K562 (cell line): ENCODE measurements at regions not wholly inside any gene's neighbourhood (a gene's known extent, or its start where the extent isn't known, plus 50 kb on each side); places are given as distances from the start of the nearest gene placed in this dataset.

Source experiments
- ATAC-seq: fragments of 200-7000 bp; cut with Tn5 transposase; 3 replicates; pipeline ENCODE4 v1.9.1; 2020; ENCODE audit warnings: moderate library complexity
- BruUV-seq: library from RNA; stranded (reverse); fragments of 400-500 nt; replicated peaks from 2 replicates; lab custom pipeline; 2021; lab: Mats Ljungman, UMichigan
- CTCF ChIA-PET: fragments of 300-600 bp; formaldehyde crosslinking; extraction: SDS; loops from one replicate; lab custom pipeline; 2021; ENCODE audit warnings: low intra/inter-chr PET ratio; lab: Yijun Ruan, JAX
- POLR2A ChIA-PET: fragments of 300-600, 350-650 bp; sonication (Branson Sonifier 250); formaldehyde crosslinking; extraction: SDS; loops from one replicate; lab custom pipeline; 2021; ENCODE audit warnings: antibody characterized with exemption, inconsistent platforms; lab: Yijun Ruan, JAX
- DNase-seq, 4 experiments: peaks; one replicate each; pipeline versions ENCODE4 v3.0.0 to v3.0.0-alpha.2; 2011 to 2018; ENCODE audit warnings: low spot score in 3 of 4, mixed read lengths in 3 of 4; ENCODE audit errors: extremely low read depth in 1 of 4
- FAIRE-seq: peaks from 2 replicates; lab custom pipeline; 2011; peaks lifted over from hg19 to GRCh38; lab: Jason Lieb, UNC
- H2AFZ ChIP-seq: 2 replicates; pipeline ENCODE4 v1.6.0; 2011; ENCODE audit warnings: low read depth, low read length, control low read depth, inconsistent platforms
- H3K27ac ChIP-seq: fragments of 200-600 bp; 3 replicates; pipeline ENCODE4 v1.8.0; 2011; ENCODE audit warnings: low read depth, mild to moderate bottlenecking, control low read depth, inconsistent platforms, low read length, moderate library complexity, mixed read lengths; ENCODE audit errors: extremely low read depth
- H3K27me3 ChIP-seq, 2 experiments: fragments of 300-600 bp in 1 of 2; 2 replicates in 1 of 2; 3 replicates in 1 of 2; pipeline versions ENCODE4 v1.6.0 to v1.8.0; 2011; ENCODE audit warnings: inconsistent platforms in 2 of 2, low read length in 2 of 2, mild to moderate bottlenecking in 1 of 2, mixed read lengths in 1 of 2, moderate library complexity in 1 of 2; ENCODE audit not compliant: control insufficient read depth in 2 of 2, insufficient read depth in 2 of 2
- H3K36me3 ChIP-seq: fragments of 300-600 bp; 3 replicates; pipeline ENCODE4 v1.8.0; 2011; ENCODE audit warnings: mild to moderate bottlenecking, low read length, inconsistent platforms; ENCODE audit not compliant: control insufficient read depth, insufficient read depth
- H3K4me1 ChIP-seq, 2 experiments: fragments of 200-600 bp in 1 of 2; replicated peaks in 1 of 2; 2 replicates in 1 of 2; 3 replicates in 1 of 2; pipeline versions ENCODE4 v1.5.1 to v1.8.0; 2011; ENCODE audit warnings: inconsistent platforms in 2 of 2, low read length in 2 of 2, mild to moderate bottlenecking in 1 of 2, mixed read lengths in 1 of 2, moderate library complexity in 1 of 2; ENCODE audit not compliant: control insufficient read depth in 2 of 2, insufficient read depth in 2 of 2
- H3K4me2 ChIP-seq: 2 replicates; pipeline ENCODE4 v1.6.1; 2011; ENCODE audit warnings: low read length, control low read depth, inconsistent platforms, mixed read lengths; ENCODE audit not compliant: insufficient read depth
- H3K4me3 ChIP-seq: fragments of 200-600 bp; sonication (generic), shearing (Covaris generic); 2 replicates; pipeline ENCODE4 v1.5.1; 2016; ENCODE audit warnings: control low read depth, inconsistent platforms
- H3K79me2 ChIP-seq: fragments of 200-600 bp; 3 replicates; pipeline ENCODE4 v1.8.0; 2011; ENCODE audit warnings: low read length, inconsistent platforms; ENCODE audit not compliant: control insufficient read depth, insufficient read depth
- H3K9ac ChIP-seq, 2 experiments: 2 replicates each; pipeline versions ENCODE4 v1.6.0 to v1.6.1; 2011; ENCODE audit warnings: low read depth in 2 of 2, low read length in 2 of 2, control low read depth in 1 of 2, inconsistent platforms in 1 of 2, mild to moderate bottlenecking in 1 of 2, mixed read lengths in 1 of 2; ENCODE audit not compliant: insufficient read depth in 1 of 2
- H3K9me1 ChIP-seq: one replicate; pipeline ENCODE4 v1.6.0; 2011; ENCODE audit warnings: inconsistent platforms, mild to moderate bottlenecking, low read length, moderate library complexity; ENCODE audit not compliant: control insufficient read depth, insufficient read depth
- H3K9me3 ChIP-seq: replicated peaks from 2 replicates; pipeline ENCODE4 v1.5.1; 2011; ENCODE audit warnings: low read depth, low read length, inconsistent platforms; ENCODE audit not compliant: control insufficient read depth, insufficient read depth
- H4K20me1 ChIP-seq: replicated peaks from 2 replicates; pipeline ENCODE4 v1.6.1; 2011; ENCODE audit warnings: low read length, inconsistent platforms, mixed read lengths; ENCODE audit not compliant: control insufficient read depth, insufficient read depth
- CHD4 ChIP-seq: fragments of 200-600 bp; sonication (generic); IDR thresholded peaks from 3 replicates; pipeline ENCODE4 v1.6.1; 2012; ENCODE audit warnings: low read depth, mild to moderate bottlenecking, mixed read lengths, low read length, inconsistent platforms; ENCODE audit not compliant: insufficient read depth, insufficient replicate concordance, poor library complexity, severe bottlenecking
- ETV5 ChIP-seq: sonication (generic); formaldehyde crosslinking; IDR thresholded peaks from 2 replicates; pipeline ENCODE4 v1.4.0; 2020; ENCODE audit warnings: low read depth, mild to moderate bottlenecking, missing genetic modification reagents
- HNRNPH1 ChIP-seq: fragments of 200-400 bp; formaldehyde crosslinking; optimal IDR thresholded peaks from 2 replicates; pipeline ENCODE3; 2017; ENCODE audit warnings: low read depth, mild to moderate bottlenecking, low read length, moderate library complexity
- NFE2 ChIP-seq: IDR thresholded peaks from 2 replicates; pipeline ENCODE4 v1.6.1; 2014; ENCODE audit warnings: antibody characterized with exemption, low read depth
- PML ChIP-seq: IDR thresholded peaks from 2 replicates; pipeline ENCODE4 v1.6.1; 2012; ENCODE audit warnings: low read length, inconsistent platforms
- POLR2G ChIP-seq: fragments of 200-400 bp; formaldehyde crosslinking; IDR thresholded peaks from 2 replicates; pipeline ENCODE4 v1.6.1; 2017; ENCODE audit warnings: low read depth, mild to moderate bottlenecking, antibody characterized with exemption, low read length, moderate library complexity
- PRMT5 ChIP-seq: sonication (generic); formaldehyde crosslinking; IDR thresholded peaks from 2 replicates; pipeline ENCODE4 v1.5.0; 2020; ENCODE audit warnings: missing genetic modification reagents
- RB1 ChIP-seq: fragments of 450-650 bp; IDR thresholded peaks from 2 replicates; pipeline ENCODE4 v1.6.1; 2017; ENCODE audit warnings: low read depth, mild to moderate bottlenecking
- RBM15 ChIP-seq: fragments of 200-400 bp; formaldehyde crosslinking; IDR thresholded peaks from 2 replicates; pipeline ENCODE4 v1.6.1; 2018; ENCODE audit warnings: mild to moderate bottlenecking, low read length, moderate library complexity; ENCODE audit not compliant: insufficient read depth
- SAP30 ChIP-seq: fragments of 200-600 bp; sonication (generic); IDR thresholded peaks from 2 replicates; pipeline ENCODE4 v1.6.1; 2012; ENCODE audit warnings: borderline replicate concordance, low read depth, mild to moderate bottlenecking, moderate library complexity, low read length, control low read depth, inconsistent platforms; ENCODE audit not compliant: insufficient read depth, poor library complexity, severe bottlenecking
- SRSF1 ChIP-seq: fragments of 200-400 bp; formaldehyde crosslinking; IDR thresholded peaks from 2 replicates; pipeline ENCODE4 v1.6.1; 2017; ENCODE audit warnings: mild to moderate bottlenecking, low read depth, low read length, moderate library complexity
- TSC22D4 ChIP-seq: fragments of 450-650 bp; IDR thresholded peaks from 2 replicates; pipeline ENCODE4 v1.6.1; 2016; ENCODE audit warnings: missing genetic modification characterization, missing biosample characterization, control low read depth
- ZNF311 ChIP-seq: fragments of 250-450 bp; sonication (Bioruptor Pico); IDR thresholded peaks from 2 replicates; pipeline ENCODE4 v1.4.0; 2020; ENCODE audit warnings: mild to moderate bottlenecking, moderate library complexity
- WGBS: fragments of 100-300 bp; shearing (Covaris generic); methylation state at CpG from one replicate; pipeline ENCODE4 v1.1.6; 2016; ENCODE audit warnings: low coverage, mixed read lengths; ENCODE audit not compliant: insufficient coverage; ENCODE audit errors: missing lambda C conversion rate; 5-methylcytosine and 5-hydroxymethylcytosine counted together
- in situ Hi-C: fragments of 300-500 bp; cut with MboI; formaldehyde crosslinking; loops from 4 replicates; pipeline ENCODE4 v1.15.0; 2018; ENCODE audit warnings: inconsistent platforms, mixed read lengths
- intact Hi-C: fragments of 100-400 bp; cut with micrococcal nuclease; formaldehyde crosslinking; loops from 2 replicates; pipeline ENCODE4 v1.14.2; 2022
- TF ChIP-seq, protein P1 (sequence below): fragments of 450-650 bp; IDR thresholded peaks from one replicate; pipeline ENCODE4 v1.6.1; 2018; ENCODE audit warnings: mild to moderate bottlenecking, moderate library complexity; ENCODE audit not compliant: partially characterized antibody
- TF ChIP-seq, protein P2 (sequence below), 2 experiments: IDR thresholded peaks; 2 replicates each; pipeline ENCODE4 v1.6.1; 2011; ENCODE audit warnings: borderline replicate concordance in 1 of 2, control low read depth in 1 of 2, low read depth in 1 of 2, low read length in 1 of 2, mild to moderate bottlenecking in 1 of 2, mixed read lengths in 1 of 2, moderate library complexity in 1 of 2; ENCODE audit not compliant: insufficient read depth in 1 of 2, insufficient read length in 1 of 2, poor library complexity in 1 of 2, severe bottlenecking in 1 of 2; ENCODE audit errors: extremely low read depth in 1 of 2
- TF ChIP-seq, protein P3 (sequence below): fragments of 450-650 bp; IDR thresholded peaks from 2 replicates; pipeline ENCODE4 v1.6.1; 2017; ENCODE audit warnings: mild to moderate bottlenecking, moderate library complexity

DNA sequence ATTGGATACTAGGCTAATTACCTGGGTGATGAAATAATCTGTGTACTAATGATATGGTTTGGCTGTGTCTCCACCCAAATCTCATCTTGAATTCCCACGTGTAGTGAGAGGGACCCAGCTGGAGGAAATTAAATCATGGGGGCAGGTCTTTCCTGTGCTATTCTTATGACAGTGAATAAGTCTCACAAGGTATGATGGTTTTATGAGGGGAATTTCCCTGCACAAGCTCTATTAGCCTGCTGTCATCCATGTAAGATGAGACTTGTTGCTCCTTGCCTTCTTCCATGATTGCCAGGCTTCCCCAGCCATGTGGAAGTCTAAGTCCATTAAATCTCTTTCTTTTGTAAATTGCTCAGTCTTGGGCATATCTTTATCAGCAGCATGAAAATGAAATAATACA is 394.1 kb upstream of the SYT4 start (continued):
- TF ChIP-seq, protein P1, sequence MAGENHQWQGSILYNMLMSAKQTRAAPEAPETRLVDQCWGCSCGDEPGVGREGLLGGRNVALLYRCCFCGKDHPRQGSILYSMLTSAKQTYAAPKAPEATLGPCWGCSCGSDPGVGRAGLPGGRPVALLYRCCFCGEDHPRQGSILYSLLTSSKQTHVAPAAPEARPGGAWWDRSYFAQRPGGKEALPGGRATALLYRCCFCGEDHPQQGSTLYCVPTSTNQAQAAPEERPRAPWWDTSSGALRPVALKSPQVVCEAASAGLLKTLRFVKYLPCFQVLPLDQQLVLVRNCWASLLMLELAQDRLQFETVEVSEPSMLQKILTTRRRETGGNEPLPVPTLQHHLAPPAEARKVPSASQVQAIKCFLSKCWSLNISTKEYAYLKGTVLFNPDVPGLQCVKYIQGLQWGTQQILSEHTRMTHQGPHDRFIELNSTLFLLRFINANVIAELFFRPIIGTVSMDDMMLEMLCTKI: no peak
- TF ChIP-seq SRSF1 (no peak), PRMT5 (CRISPR knock-in tag) (no peak), TSC22D4 (tag) (no peak), RBM15 (no peak), NFE2 (no peak), RB1 (no peak), ETV5 (CRISPR knock-in tag) (no peak), PML (no peak)
- TF ChIP-seq, protein P2, sequence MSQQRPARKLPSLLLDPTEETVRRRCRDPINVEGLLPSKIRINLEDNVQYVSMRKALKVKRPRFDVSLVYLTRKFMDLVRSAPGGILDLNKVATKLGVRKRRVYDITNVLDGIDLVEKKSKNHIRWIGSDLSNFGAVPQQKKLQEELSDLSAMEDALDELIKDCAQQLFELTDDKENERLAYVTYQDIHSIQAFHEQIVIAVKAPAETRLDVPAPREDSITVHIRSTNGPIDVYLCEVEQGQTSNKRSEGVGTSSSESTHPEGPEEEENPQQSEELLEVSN (IDR thresholded peaks at IDR 0.05; ENCODE audit: borderline replicate concordance in 1 of 2, extremely low read depth in 1 of 2, insufficient read depth in 1 of 2, insufficient read length in 1 of 2, low read depth in 1 of 2, low read length in 1 of 2, poor library complexity in 1 of 2, severe bottlenecking in 1 of 2): no peak

DNA sequence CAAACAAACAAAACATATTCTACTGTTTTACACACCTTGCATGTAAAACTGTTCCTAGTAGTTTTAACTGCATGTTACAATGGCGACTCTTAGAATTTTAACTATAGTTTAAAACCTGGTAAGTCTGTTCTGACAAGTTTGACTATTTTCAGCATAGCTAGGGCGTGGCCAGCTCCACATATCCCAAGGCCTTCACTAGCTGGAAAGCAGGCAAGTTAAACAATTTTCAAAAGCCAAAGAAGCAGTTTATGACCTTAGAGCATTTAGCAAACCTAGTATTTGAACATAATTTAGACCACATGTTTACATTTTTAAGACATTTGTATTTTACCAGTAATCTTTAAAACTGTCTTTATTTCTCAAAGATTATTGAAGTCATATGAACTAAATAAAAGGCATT is 402.8 kb upstream of the SYT4 start:
- TF ChIP-seq ZNF311 (no peak), CHD4 (no peak), HNRNPH1 (no peak), POLR2G (no peak), SAP30 (no peak)
- TF ChIP-seq, protein P3, sequence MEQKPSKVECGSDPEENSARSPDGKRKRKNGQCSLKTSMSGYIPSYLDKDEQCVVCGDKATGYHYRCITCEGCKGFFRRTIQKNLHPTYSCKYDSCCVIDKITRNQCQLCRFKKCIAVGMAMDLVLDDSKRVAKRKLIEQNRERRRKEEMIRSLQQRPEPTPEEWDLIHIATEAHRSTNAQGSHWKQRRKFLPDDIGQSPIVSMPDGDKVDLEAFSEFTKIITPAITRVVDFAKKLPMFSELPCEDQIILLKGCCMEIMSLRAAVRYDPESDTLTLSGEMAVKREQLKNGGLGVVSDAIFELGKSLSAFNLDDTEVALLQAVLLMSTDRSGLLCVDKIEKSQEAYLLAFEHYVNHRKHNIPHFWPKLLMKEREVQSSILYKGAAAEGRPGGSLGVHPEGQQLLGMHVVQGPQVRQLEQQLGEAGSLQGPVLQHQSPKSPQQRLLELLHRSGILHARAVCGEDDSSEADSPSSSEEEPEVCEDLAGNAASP: no peak
- TF ChIP-seq, all 486 proteins: peak for 0
- WGBS: 0% methylated on average over 2 of the region's 2 CpGs
- no TSS peak for BruUV-seq
- no peak for ATAC-seq
- intact Hi-C loops (no loop called here), in situ Hi-C loops (no loop called here)
- no peak for DNase-seq
- H2AFZ ChIP-seq: no peak overlapping the region
- no peaks in the 10 kb centered on the region for H3K27me3 ChIP-seq
- no peaks in the 10 kb centered on the region for H4K20me1 ChIP-seq
- no peak overlapping the region for H3K4me3 ChIP-seq
- H3K4me1 ChIP-seq: no peaks in the 10 kb centered on the region
- ChIA-PET CTCF (no interaction called here), POLR2A (no interaction called here)
- no peaks in the 10 kb centered on the region for H3K9me1 ChIP-seq
- H3K4me2 ChIP-seq: no peak overlapping the region
- H3K9ac ChIP-seq: no peak overlapping the region
- H3K9me3 ChIP-seq: no peaks in the 10 kb centered on the region
- H3K79me2 ChIP-seq: no peaks in the 10 kb centered on the region
- H3K36me3 ChIP-seq: no peaks in the 10 kb centered on the region
- FAIRE-seq: no peak
- H3K27ac ChIP-seq: no peak overlapping the region
